OCI-LY7 (cell line): ENCODE measurements at regions not wholly inside any gene's neighbourhood (a gene's known extent, or its start where the extent isn't known, plus 50 kb on each side); places are given as distances from the start of the nearest gene placed in this dataset.

ENCODE experiments used
- CTCF ChIP-seq: fragments of 200-600 bp; sonication (generic); conservative IDR thresholded peaks from 2 replicates; pipeline ENCODE4 v1.5.1; 2014; ENCODE audit warnings: mild to moderate bottlenecking, antibody characterized with exemption, low read length, moderate library complexity, mixed read lengths
- EZH2phosphoT487 ChIP-seq: fragments of 200-600 bp; sonication (generic); IDR thresholded peaks from 2 replicates; pipeline ENCODE4 v1.6.1; 2018; ENCODE audit warnings: low read depth, borderline replicate concordance, mild to moderate bottlenecking, mixed run types, antibody characterized with exemption, low read length, moderate library complexity, mixed read lengths

- TF ChIP-seq CTCF (no peak), EZH2phosphoT487 (no peak)
These were observed 271.7 kb upstream of the RAB6C start for GRCh38 chr2:129707800-129708199.
